ENCODE measurements at regions not wholly inside any gene's neighbourhood (a gene's known extent, or its start where the extent isn't known, plus 50 kb on each side); places are given as distances from the start of the nearest gene placed in this dataset.
A peak's percentile ranks its signal among the peaks of the same experiment; 100 is the strongest.
"Not testable (repeated sequence)": the region's sequence is repeated elsewhere in the genome, so short reads cannot be mapped to it uniquely, and the experiment has no call there.

- not testable (repeated sequence) for ATAC-seq (replicated peaks); H3K36me3 Mint-ChIP-seq (ENCODE audit: low read depth); H3K27me3 Mint-ChIP-seq; H3K4me3 Mint-ChIP-seq; H3K4me1 Mint-ChIP-seq; H3K9me3 Mint-ChIP-seq; H3K27ac Mint-ChIP-seq
These were observed 676.6 kb upstream of the AMELY start for GRCh38 chrY:7588176-7588575.

DNA sequence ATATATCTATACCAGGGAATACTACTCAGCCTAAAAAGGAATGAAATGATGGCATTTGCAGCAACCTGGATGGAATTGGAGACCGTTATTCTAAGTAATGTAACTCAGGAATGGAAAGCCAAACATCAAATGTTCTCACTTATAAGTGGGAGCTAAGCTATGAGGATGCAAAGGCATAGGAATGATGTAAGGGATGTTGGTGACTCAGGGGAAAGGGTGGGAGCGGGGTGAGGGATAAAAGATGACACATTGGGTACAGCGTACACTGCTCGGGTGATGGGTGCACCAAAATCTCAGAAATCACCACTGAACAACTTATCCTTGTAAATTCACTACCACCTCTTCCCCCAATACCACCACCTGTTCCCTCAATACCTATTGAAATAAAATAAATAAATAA is 651.0 kb upstream of the AMELY start:
- peaks cover 5% of the 10 kb centered on the region for H3K27me3 Mint-ChIP-seq
- H3K9me3 Mint-ChIP-seq = peaks cover 14% of the 10 kb centered on the region
- H3K36me3 Mint-ChIP-seq (ENCODE audit: low read depth) = no peaks in the 10 kb centered on the region
- ATAC-seq (replicated peaks) = no peak
- no peaks in the 10 kb centered on the region for H3K4me1 Mint-ChIP-seq
- no peak overlapping the region for H3K27ac Mint-ChIP-seq
- H3K4me3 Mint-ChIP-seq = no peak overlapping the region

DNA sequence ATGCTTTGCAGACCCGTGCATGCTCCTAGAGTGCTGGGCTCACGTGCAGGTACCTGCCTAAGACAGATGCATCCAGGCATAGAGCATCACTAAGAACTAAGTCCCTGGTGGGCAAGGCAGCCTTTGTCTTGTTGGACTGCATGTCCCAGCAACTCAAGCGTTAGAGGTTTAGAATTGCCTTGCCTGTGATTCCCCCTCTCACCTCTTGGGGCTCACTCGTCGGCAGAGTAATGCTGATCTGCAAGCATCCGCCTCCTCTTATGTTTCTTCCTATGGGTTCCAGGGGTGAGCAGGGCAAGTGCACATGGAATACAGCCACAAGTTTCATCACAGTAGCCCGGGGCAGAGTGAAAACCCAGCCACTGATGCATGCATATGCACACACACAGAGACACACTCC is 646.1 kb upstream of the AMELY start:
- no peak overlapping the region for H3K27ac Mint-ChIP-seq
- H3K4me1 Mint-ChIP-seq = no peaks in the 10 kb centered on the region
- no peak overlapping the region for H3K4me3 Mint-ChIP-seq
- no peaks in the 10 kb centered on the region for H3K27me3 Mint-ChIP-seq
- no peak for ATAC-seq (replicated peaks)
- H3K9me3 Mint-ChIP-seq = peaks cover 14% of the 10 kb centered on the region
- H3K36me3 Mint-ChIP-seq (ENCODE audit: low read depth) = no peaks in the 10 kb centered on the region

GRCh38 chrY:7555006-7555405 is 643.5 kb upstream of the AMELY start:
- H3K4me1 Mint-ChIP-seq = no peaks in the 10 kb centered on the region
- no peak overlapping the region for H3K4me3 Mint-ChIP-seq
- no peaks in the 10 kb centered on the region for H3K36me3 Mint-ChIP-seq (ENCODE audit: low read depth)
- peaks cover 14% of the 10 kb centered on the region for H3K9me3 Mint-ChIP-seq
- no peak for ATAC-seq (replicated peaks)
- no peaks in the 10 kb centered on the region for H3K27me3 Mint-ChIP-seq
- no peak overlapping the region for H3K27ac Mint-ChIP-seq

DNA sequence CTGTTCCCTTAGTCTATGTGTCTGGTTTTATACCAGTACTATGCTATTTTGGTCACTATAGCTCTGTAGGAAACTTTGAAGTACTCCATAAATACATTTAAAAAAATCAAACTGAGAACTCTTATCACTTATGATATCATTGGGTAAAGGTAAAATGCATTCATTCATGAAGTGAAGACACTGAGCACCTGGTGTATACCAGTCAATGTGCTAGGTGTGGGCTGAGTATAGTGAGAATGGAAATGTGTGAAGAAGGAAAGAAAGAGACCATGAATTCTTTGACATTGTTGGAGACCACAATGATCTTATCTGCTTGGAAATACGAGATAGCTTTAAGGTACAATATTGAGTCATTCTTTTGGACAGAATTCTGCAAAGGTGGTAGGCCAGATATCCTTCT is 633.5 kb upstream of the AMELY start:
- ATAC-seq (replicated peaks) = peak; percentile 43
- no peaks in the 10 kb centered on the region for H3K36me3 Mint-ChIP-seq (ENCODE audit: low read depth)
- H3K4me1 Mint-ChIP-seq = no peaks in the 10 kb centered on the region
- H3K4me3 Mint-ChIP-seq = no peak overlapping the region
- H3K27me3 Mint-ChIP-seq = peaks cover 5% of the 10 kb centered on the region
- H3K27ac Mint-ChIP-seq = peak overlapping the region; percentile 51
- H3K9me3 Mint-ChIP-seq = peaks cover 4% of the 10 kb centered on the region

- Mint-ChIP-seq H3K9me3 (peaks cover 4% of the 10 kb centered on the region), H3K27ac (peak overlapping the region; percentile 48), H3K4me1 (no peaks in the 10 kb centered on the region), H3K36me3 (ENCODE audit: low read depth) (no peaks in the 10 kb centered on the region), H3K4me3 (no peak overlapping the region), H3K27me3 (peaks cover 5% of the 10 kb centered on the region)
- no peak for ATAC-seq (replicated peaks)
These were observed 632.7 kb upstream of the AMELY start for GRCh38 chrY:7544172-7544770.

- Mint-ChIP-seq H3K27me3 (peaks cover 5% of the 10 kb centered on the region), H3K36me3 (ENCODE audit: low read depth) (no peaks in the 10 kb centered on the region), H3K9me3 (peaks cover 4% of the 10 kb centered on the region), H3K4me3 (no peak overlapping the region), H3K4me1 (no peaks in the 10 kb centered on the region), H3K27ac (no peak overlapping the region)
- ATAC-seq (replicated peaks) = no peak
These were observed 632.0 kb upstream of the AMELY start for GRCh38 chrY:7543506-7543905.

GRCh38 chrY:7542256-7542858 is 630.8 kb upstream of the AMELY start:
- Mint-ChIP-seq H3K36me3 (ENCODE audit: low read depth) (no peaks in the 10 kb centered on the region), H3K4me1 (no peaks in the 10 kb centered on the region), H3K27ac (no peak overlapping the region), H3K9me3 (peaks cover 4% of the 10 kb centered on the region), H3K4me3 (no peak overlapping the region), H3K27me3 (peaks cover 5% of the 10 kb centered on the region)
- no peak for ATAC-seq (replicated peaks)

DNA sequence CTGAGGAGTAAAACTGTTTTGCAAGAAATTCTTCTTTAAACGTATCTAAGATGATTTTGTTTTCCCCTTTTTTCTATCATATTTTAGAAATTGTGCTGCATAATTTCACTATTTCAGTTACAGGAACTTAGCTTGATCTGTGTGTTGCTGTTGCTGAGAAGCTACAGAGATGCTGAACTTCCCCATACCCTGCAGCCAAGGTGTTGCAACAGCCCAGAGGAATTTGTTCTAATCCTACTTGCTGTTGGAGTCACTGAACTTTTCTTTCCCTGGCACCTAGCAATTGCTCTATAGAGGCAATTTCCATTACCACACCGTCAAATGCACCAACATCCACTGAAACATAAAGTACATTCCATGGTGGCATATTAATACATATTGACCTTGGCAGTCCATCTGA is 617.8 kb upstream of the AMELY start:
- H3K4me3 Mint-ChIP-seq = no peak overlapping the region

DNA sequence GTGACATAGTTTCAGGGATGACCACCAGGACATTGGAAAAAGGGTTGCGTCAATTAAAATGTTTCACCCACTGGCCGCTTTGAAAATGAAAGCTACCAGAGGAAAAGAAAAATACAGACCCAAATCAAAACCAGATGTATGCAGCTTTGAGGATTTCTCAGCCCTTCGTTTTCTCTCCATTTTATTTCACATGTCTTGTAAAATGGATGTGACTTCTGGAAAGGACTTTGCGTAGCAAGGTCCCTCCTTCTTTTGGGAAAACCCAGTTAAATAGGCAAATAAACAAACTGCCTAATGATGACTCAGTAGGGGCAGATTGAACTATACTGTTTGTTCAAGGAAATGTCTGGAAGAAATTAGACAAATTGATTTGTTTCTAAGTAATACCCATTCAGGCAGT is 616.0 kb upstream of the AMELY start:
- H3K9me3 Mint-ChIP-seq; ATAC-seq (replicated peaks); H3K36me3 Mint-ChIP-seq (ENCODE audit: low read depth); H3K27ac Mint-ChIP-seq; H3K4me3 Mint-ChIP-seq; H3K4me1 Mint-ChIP-seq: not testable (repeated sequence)
- H3K27me3 Mint-ChIP-seq = peaks cover 15% of the 10 kb centered on the region

More for the DNA sequence above, 617.8 kb upstream of the AMELY start:
- H3K4me1 Mint-ChIP-seq = no peaks in the 10 kb centered on the region
- H3K36me3 Mint-ChIP-seq (ENCODE audit: low read depth) = no peaks in the 10 kb centered on the region
- peaks cover 15% of the 10 kb centered on the region for H3K27me3 Mint-ChIP-seq
- H3K9me3 Mint-ChIP-seq = no peaks in the 10 kb centered on the region
- no peak overlapping the region for H3K27ac Mint-ChIP-seq
- ATAC-seq (replicated peaks) = no peak

DNA sequence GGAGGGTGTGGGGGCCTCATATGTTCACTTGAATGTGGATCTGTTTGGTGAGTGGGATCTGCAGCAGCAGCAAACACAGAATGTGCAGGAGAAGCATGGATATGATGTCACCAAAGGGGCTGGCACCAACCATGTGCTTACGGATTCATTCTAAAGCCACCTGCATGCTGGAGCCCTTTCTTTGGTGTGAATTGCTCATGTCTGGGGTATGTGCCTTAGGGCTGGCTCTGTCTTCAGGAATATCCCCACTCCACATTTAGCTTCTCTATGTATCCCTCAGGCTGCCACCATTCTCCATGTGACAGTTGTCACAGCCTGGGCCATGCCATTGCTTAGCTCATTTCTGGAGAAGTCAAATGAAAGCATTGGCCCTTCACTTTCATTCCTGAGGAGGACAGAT is 606.8 kb upstream of the AMELY start:
- Mint-ChIP-seq H3K27me3 (no peaks in the 10 kb centered on the region), H3K27ac (no peak overlapping the region), H3K4me3 (no peak overlapping the region), H3K4me1 (no peaks in the 10 kb centered on the region), H3K9me3 (no peaks in the 10 kb centered on the region), H3K36me3 (ENCODE audit: low read depth) (no peaks in the 10 kb centered on the region)
- no peak for ATAC-seq (replicated peaks)

- Mint-ChIP-seq H3K27me3 (no peaks in the 10 kb centered on the region), H3K27ac (no peak overlapping the region), H3K4me3 (no peak overlapping the region), H3K4me1 (no peaks in the 10 kb centered on the region), H3K9me3 (no peaks in the 10 kb centered on the region), H3K36me3 (ENCODE audit: low read depth) (no peaks in the 10 kb centered on the region)
- no peak for ATAC-seq (replicated peaks)
These were observed 604.7 kb upstream of the AMELY start for GRCh38 chrY:7516268-7516667.

DNA sequence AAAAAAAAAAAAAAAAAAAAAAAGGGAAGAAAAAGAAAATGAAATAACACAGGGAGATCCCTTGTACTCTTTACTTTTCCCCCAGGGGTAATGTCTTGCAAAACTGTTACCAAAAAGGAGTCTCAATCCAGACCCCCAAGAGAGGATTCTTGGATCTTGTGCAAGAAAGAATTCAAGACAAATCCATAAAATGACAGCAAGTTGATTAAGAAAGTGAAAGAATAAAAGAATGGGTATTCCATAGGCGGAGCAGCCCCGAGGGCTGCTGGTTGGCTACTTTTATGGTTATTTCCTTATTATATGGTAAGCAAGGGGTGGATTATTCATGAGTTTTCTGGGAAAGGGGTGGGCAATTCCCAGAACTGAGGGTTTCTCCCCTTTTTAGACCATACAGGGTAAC is 604.3 kb upstream of the AMELY start:
- Mint-ChIP-seq H3K4me3 (no peak overlapping the region), H3K9me3 (no peaks in the 10 kb centered on the region), H3K4me1 (no peaks in the 10 kb centered on the region), H3K36me3 (ENCODE audit: low read depth) (no peaks in the 10 kb centered on the region), H3K27ac (no peak overlapping the region), H3K27me3 (no peaks in the 10 kb centered on the region)
- ATAC-seq (replicated peaks) = no peak

GRCh38 chrY:7502896-7503295 is 591.3 kb upstream of the AMELY start:
- no peak overlapping the region for H3K27ac Mint-ChIP-seq
- H3K36me3 Mint-ChIP-seq (ENCODE audit: low read depth) = no peaks in the 10 kb centered on the region

GRCh38 chrY:7501236-7501635 is 589.7 kb upstream of the AMELY start:
- H3K4me3 Mint-ChIP-seq = no peak overlapping the region
- peaks cover 3% of the 10 kb centered on the region for H3K9me3 Mint-ChIP-seq
- H3K36me3 Mint-ChIP-seq (ENCODE audit: low read depth) = no peaks in the 10 kb centered on the region
- no peak for ATAC-seq (replicated peaks)
- no peaks in the 10 kb centered on the region for H3K4me1 Mint-ChIP-seq
- H3K27ac Mint-ChIP-seq = no peak overlapping the region
- H3K27me3 Mint-ChIP-seq = peaks cover 13% of the 10 kb centered on the region

More at GRCh38 chrY:7502896-7503295, 591.3 kb upstream of the AMELY start:
- no peak overlapping the region for H3K4me3 Mint-ChIP-seq
- H3K4me1 Mint-ChIP-seq = no peaks in the 10 kb centered on the region
- peaks cover 11% of the 10 kb centered on the region for H3K27me3 Mint-ChIP-seq
- ATAC-seq (replicated peaks) = no peak
- peaks cover 3% of the 10 kb centered on the region for H3K9me3 Mint-ChIP-seq

- no peaks in the 10 kb centered on the region for H3K9me3 Mint-ChIP-seq
- ATAC-seq (replicated peaks) = no peak
- no peaks in the 10 kb centered on the region for H3K4me1 Mint-ChIP-seq
- H3K36me3 Mint-ChIP-seq (ENCODE audit: low read depth) = no peaks in the 10 kb centered on the region
- H3K27ac Mint-ChIP-seq = no peak overlapping the region
- peaks cover 7% of the 10 kb centered on the region for H3K27me3 Mint-ChIP-seq
- H3K4me3 Mint-ChIP-seq = no peak overlapping the region
These were observed 584.4 kb upstream of the AMELY start for GRCh38 chrY:7496001-7496400.
